NCI-H1092 (cell line): ENCODE measurements at regions not wholly inside any gene's neighbourhood (a gene's known extent, or its start where the extent isn't known, plus 50 kb on each side); places are given as distances from the start of the nearest gene placed in this dataset.

Source experiments
- DNase-seq: peaks from one replicate; lab custom pipeline; 2025; lab: John Stamatoyannopoulos, UW

- no peak for DNase-seq
Measured at GRCh38 chr11:43545610-43546009, 134.9 kb upstream of the HSD17B12 start.

DNA sequence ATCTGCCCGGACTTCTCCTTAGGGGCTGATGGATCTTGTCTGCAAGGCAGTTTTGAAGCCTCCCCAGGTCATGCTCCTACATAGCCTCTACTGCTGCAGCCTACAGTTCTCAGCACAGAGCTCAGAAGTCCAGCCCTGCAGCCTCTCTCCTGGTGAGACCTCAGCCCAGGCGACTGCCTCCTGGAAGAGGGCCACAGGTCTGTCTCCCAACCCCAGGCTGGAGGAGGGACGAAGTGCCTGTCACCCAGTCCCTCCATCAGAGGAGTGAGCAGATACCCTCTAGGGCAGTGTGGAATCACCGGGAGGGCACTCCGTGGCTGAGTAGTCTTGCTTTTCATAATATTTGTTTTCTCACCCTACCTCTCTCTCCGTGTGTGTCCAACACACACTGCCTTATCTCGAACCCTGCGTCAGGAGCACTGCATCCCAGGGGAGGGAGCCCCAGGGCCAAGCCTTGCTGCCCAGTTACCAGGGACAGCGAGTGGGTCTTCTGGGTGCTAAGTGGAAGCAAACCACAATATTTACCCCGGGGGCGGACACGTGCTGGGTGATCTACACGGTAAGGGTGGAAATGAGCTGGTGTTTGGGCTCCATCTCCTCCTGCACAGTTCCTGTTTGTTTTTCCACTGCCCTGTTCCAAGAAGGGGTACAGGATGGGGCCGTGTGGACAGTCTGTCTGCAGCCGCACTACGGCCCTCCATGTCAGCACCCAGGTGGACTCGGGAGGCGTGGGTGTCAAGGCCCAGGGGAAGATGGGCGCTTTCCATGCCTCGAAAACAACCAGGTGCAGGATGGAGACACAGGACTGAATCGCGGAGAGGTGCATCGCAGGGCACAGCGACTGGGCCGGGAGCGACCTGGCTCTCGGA is 133.7 kb upstream of the HSD17B12 start:
- no peak for DNase-seq

DNA sequence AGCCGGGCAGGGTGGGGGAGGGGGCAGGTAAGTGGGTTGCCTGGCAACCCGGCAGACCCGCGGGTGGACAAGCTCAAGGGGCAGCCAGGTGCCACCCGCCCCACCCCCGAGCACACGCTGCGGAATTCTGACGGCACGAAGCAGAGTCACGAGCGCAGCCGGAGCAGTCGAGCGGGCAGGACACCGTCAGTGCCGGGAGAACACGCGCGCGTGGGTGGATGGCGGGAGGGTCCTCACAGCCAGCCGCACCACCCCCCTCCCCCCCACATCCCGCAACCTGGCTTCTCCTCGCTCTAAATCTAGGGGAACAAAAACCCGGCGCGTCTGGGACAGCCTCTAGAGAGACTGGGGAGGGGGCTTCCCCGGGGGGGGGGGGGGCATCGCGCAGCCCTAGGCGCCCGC is 133.1 kb upstream of the HSD17B12 start:
- no peak for DNase-seq

- DNase-seq: no peak
Measured at GRCh38 chr11:43547889-43548381, 132.6 kb upstream of the HSD17B12 start.

DNA sequence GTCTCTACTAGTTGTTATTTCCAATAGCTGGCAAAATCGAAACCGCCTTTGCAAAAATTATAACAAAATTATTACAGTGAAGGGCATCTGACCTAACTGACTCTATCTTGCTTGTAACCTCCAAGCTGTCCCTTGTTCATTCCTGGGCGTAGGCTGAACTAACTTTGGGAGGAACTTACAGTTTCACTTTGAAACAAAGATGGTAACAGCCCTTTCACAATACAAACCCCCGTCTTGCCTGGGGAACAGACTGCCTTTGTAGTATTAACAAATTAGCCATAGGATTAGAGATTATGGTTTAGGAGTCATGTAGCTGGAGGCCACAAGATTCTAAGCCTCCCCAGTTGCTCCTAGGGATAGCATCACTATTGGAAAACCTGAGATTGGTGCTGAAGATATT is 131.6 kb upstream of the HSD17B12 start:
- no peak for DNase-seq

DNA sequence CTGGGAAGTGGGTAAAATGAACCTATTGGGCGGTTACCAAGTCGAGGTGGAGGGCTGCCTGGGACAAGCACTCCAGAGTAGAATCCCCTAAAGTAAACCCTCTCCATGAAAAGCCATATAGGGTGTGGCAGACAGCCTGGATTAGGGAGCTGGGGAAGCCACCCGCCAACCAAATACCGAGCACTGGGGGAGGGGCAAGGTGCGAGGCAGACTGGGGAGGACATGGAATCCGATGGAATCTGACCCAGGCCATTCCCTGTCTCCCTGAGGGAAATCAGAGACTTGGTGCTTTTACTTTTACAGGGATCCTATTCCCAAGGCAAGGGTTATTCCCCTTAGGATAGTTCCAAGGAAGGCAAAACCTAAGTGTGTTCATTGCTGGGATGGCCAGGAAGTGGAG is 130.9 kb upstream of the HSD17B12 start:
- no peak for DNase-seq

GRCh38 chr11:43550714-43551113 is 129.8 kb upstream of the HSD17B12 start:
- no peak for DNase-seq

DNA sequence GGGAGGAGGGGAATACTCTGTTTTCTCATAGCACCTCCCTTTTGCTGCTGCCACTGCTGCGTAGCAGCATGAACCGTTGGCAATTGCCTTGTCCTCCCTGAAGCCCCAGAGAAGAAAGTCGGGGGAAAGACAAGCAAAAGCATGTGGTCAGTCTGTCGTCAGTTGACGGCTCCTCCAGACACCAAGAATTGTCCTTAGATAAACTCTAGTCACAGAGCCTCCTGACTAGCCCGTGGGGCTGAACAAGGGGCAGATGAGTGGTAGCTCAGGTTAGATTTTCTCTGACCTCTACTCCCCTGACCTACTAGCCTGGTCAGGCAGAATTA is 126.4 kb upstream of the HSD17B12 start:
- DNase-seq: no peak

- no peak for DNase-seq
Measured at GRCh38 chr11:43555186-43555585, 125.4 kb upstream of the HSD17B12 start.

GRCh38 chr11:43555816-43556611 is 124.5 kb upstream of the HSD17B12 start:
- no peak for DNase-seq

DNA sequence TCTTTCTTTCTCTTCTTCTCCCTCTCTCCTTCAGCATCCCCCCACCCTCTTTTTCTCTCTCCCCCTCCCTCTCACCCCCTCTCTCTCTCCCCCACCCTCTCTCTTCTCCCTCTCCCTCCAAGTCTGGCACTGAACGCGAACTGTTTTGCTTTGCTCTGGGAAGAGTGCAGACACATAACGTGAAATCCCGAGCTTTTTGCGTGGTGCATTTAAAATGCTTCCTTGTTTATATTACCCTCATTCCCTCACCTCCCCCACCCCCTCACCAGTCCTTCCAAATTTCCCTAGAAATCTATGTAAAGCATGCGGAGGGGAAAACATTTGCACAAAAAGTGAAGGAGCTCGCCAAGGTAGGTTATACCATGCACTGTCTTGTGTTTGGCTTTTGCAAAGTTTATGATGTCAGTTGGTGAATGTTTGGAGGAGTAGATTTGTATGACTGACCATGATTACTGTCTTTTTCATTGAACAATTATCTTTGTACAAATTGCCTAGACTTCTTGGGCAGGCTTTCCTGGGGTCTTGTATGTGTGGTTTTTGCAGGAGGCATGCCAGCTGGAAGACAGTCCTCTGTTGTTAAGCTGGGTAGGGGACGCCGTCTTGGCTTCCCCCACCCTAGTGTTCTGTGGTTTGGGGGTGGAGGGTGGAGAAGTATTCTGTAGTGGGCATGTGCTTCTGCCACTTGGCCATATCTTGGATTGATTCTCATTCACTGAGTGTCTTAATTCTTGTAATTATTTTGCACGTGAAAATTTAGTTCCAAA is 123.7 kb upstream of the HSD17B12 start:
- no peak for DNase-seq

DNA sequence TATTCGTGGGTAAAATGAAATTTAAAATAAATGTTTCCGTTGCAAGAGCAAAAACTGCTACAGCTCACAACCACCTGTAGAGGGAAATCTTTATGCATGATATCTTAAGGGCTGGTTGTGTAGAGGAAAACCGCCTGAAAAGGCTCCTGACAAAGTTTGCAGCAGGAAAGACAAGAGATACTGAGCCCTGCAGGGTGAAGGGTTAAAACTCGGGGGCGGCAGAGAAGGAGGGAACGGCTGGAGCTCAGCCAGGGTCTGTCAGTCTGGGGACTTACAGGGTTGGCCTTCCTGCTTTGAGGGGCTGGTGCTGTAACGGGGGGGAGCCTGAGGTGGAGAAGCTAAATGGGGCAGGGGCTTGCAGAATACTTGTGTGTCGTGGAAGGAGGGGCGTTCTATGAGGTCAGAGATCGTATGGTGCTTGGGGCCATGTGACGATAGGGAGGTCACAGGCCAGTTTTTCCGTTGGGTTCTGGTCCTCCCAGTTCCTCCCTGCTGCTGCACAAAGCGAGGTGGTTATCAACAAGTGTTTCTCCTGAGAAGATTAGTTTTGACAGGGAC is 122.9 kb upstream of the HSD17B12 start:
- DNase-seq: no peak

DNA sequence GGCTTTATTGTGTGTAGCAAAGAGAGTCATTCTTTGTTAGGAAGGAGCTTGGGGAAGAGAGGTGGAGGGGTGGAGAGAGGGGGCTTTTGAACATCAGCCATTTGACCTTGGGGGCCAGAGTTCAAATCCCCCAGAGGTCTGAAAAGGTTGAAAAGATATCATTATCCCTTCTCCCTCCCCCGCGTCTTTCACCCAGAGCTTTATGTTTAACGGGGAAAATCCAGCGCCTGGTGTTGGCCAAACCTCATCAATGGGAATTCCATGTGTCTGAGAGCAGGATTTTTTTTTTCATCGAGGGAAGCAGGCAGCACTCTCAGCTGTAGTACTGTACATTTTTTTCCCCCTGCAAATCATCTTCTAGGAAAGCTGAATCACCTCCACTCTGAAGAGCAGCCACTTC is 122.4 kb upstream of the HSD17B12 start:
- DNase-seq: no peak

GRCh38 chr11:43558556-43559127 is 121.9 kb upstream of the HSD17B12 start:
- no peak for DNase-seq

GRCh38 chr11:43561832-43562231 is 118.7 kb upstream of the HSD17B12 start:
- DNase-seq: no peak

DNA sequence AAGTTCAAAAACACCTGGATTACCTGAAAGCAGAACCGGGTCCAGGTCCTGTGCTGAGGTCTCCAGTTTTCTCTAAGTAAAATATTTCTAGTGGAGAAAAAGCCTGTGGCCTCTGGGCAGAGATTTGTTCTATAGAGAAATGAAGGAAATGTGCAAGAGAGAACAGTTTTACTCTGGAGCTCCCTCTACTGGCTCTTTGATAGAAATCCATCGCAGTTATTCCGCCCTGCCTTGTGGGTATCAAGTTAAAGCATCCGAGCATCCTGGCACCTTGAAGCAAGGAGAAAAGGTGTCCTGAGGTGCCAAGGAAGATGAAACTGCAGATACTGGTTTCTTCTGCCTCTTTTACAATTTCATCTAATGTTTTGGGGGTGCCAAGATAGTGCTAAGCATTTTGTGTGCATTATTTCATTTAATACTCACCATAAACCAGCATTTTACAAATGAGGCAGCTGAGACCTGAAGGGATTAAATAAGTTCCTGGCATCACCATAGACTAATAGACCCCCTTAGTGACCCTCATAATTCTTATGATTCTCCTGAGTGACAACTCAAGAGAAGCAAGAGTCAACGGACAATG is 113.1 kb upstream of the HSD17B12 start:
- peak; percentile 29 for DNase-seq

DNA sequence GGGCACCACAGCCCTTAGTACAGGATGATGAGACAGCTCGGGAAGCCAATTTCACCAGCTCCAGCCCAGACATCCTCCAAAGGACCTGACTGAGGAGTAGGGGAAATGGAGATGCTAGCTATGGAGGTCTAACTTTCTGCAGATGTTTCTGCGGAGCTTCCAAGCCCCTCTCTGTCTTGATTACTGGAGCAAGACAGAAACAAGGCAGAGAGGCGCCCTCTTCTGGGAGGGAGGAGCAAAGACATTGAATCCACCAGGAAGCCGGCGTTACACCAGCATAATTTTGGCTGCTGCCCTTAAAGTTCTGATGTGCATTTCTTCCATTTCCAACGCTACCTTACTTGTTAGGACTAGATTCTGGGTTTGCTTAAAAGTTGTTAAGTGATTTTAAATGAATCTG is 107.3 kb upstream of the HSD17B12 start:
- DNase-seq: no peak

GRCh38 chr11:43573873-43574272 is 106.7 kb upstream of the HSD17B12 start:
- DNase-seq: no peak

DNA sequence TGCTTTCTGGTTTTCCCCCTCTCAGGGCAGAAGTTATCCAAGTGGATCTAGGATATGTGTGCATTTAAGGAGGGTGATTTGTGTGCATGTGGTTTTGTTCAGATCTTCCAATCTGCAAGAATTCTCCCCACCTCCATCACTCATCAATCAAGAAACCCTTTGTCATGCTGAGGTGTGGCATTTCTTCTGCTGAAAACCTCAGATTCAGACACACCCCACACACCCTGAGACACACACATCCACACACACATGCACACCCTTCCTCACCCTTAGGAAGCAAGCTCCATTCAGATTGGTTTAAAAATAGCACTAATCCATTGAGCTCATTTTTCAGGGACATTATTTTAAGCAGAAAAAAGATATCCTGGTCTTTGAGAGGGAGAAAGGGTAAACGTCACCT is 106.1 kb upstream of the HSD17B12 start:
- DNase-seq: no peak

DNA sequence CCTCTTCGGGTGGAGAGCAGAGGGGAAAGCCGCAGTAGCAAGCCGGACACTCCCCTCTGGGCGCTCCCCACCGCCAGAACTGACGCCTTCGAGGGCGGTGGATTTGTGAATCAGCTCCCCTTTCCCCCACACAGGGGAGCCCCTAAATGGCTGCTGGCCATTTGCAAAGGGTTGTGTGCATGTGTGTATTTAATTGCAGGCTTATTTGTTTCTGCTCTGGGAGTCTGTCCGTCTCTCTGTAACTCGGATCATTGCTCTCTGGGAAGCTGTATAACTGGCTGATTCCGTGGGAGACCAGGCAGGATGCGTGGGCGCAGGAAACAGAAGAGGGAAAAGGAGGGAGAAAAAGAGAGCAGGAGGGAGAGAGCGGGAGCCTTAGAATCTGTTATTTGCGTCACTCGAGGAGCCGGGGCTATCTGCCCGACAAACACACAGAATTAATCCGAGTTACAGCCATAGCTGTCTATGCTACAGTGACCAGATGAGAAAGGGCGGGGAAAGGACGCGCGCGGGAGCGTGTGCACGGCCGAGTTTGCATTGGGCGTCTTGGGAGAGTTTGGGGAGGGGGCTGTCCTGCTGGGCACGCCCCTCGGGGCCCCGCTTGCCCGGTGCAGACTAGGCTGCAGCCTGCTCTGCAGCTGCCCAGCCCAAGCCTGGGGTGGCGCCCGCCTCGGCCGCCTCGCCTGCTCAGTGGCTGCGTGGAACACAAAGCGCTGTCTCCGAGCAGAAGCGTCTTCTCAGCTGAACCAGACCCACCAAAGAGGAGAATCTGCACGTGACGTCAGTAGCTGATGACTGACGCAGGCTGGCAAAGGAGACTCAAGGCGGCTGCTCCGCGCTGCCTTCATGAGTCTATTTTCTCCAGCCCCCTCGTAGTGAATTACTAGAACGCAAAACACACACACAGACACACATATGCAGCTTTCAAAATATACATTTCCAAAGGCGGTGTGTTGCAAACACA is 105.3 kb upstream of the HSD17B12 start:
- DNase-seq: peak; percentile 26
